H9 (cell line): ENCODE measurements at regions not wholly inside any gene's neighbourhood (a gene's known extent, or its start where the extent isn't known, plus 50 kb on each side); places are given as distances from the start of the nearest gene placed in this dataset.

Experiments used
- DNase-seq: peaks from one replicate; pipeline ENCODE4 v3.0.0-alpha.2; 2017
- H2AFZ ChIP-seq: one replicate; pipeline ENCODE4 v1.6.1; 2013; ENCODE audit warnings: mild to moderate bottlenecking, low read length, control low read depth, moderate library complexity
- H2AK5ac ChIP-seq: 2 replicates; pipeline ENCODE4 v1.6.1; 2013; ENCODE audit warnings: low read length, control low read depth, mixed read lengths; ENCODE audit not compliant: insufficient read length
- H2BK120ac ChIP-seq: one replicate; pipeline ENCODE4 v1.6.1; 2013; ENCODE audit warnings: low read depth, mild to moderate bottlenecking, low read length, control low read depth, inconsistent platforms; ENCODE audit not compliant: poor library complexity, severe bottlenecking
- H2BK12ac ChIP-seq: 2 replicates; pipeline ENCODE4 v1.6.1; 2013; ENCODE audit warnings: low read length, control low read depth, mixed read lengths, low read depth; ENCODE audit not compliant: insufficient read length
- H2BK15ac ChIP-seq: 2 replicates; pipeline ENCODE4 v1.6.1; 2013; ENCODE audit warnings: low read depth, low read length, control low read depth
- H2BK20ac ChIP-seq: one replicate; pipeline ENCODE4 v1.6.1; 2013; ENCODE audit warnings: low read depth, mild to moderate bottlenecking, low read length, control low read depth, inconsistent platforms; ENCODE audit not compliant: poor library complexity, severe bottlenecking
- H2BK5ac ChIP-seq: 2 replicates; pipeline ENCODE4 v1.6.1; 2013; ENCODE audit warnings: low read length, control low read depth, mixed read lengths; ENCODE audit not compliant: insufficient read length
- H3K14ac ChIP-seq: 2 replicates; pipeline ENCODE4 v1.6.1; 2013; ENCODE audit warnings: low read length, control low read depth; ENCODE audit not compliant: insufficient read depth
- H3K18ac ChIP-seq: 2 replicates; pipeline ENCODE4 v1.6.1; 2013; ENCODE audit warnings: low read depth, mild to moderate bottlenecking, mixed read lengths, low read length, control low read depth; ENCODE audit not compliant: insufficient read length
- H3K23ac ChIP-seq: 2 replicates; pipeline ENCODE4 v1.6.1; 2013; ENCODE audit warnings: low read length, control low read depth, mixed read lengths, low read depth; ENCODE audit not compliant: insufficient read length
- H3K23me2 ChIP-seq: 2 replicates; pipeline ENCODE4 v1.6.1; 2013; ENCODE audit warnings: low read depth, mild to moderate bottlenecking, mixed read lengths, low read length, control low read depth; ENCODE audit not compliant: insufficient read length, poor library complexity, severe bottlenecking
- H3K27ac ChIP-seq: 2 replicates; pipeline ENCODE4 v1.5.1; 2013; ENCODE audit warnings: low read length, control low read depth, mixed read lengths, low read depth; ENCODE audit not compliant: insufficient read length
- H3K27me3 ChIP-seq: 2 replicates; pipeline ENCODE4 v1.6.1; 2013; ENCODE audit warnings: low read length, control low read depth, inconsistent platforms; ENCODE audit not compliant: insufficient read depth
- H3K4ac ChIP-seq: 2 replicates; pipeline ENCODE4 v1.6.1; 2013; ENCODE audit warnings: low read depth, mild to moderate bottlenecking, control low read depth, inconsistent platforms, low read length, moderate library complexity
- H3K4me1 ChIP-seq: 2 replicates; pipeline ENCODE4 v1.6.1; 2013; ENCODE audit warnings: low read length, control low read depth, inconsistent platforms; ENCODE audit not compliant: insufficient read depth
- H3K4me2 ChIP-seq: 2 replicates; pipeline ENCODE4 v1.6.1; 2013; ENCODE audit warnings: low read length, control low read depth, mixed read lengths; ENCODE audit not compliant: insufficient read length, insufficient read depth
- H3K56ac ChIP-seq: 2 replicates; pipeline ENCODE4 v1.6.1; 2013; ENCODE audit warnings: low read depth, mild to moderate bottlenecking, mixed read lengths, low read length, control low read depth; ENCODE audit not compliant: insufficient read length
- H3K79me1 ChIP-seq: 2 replicates; pipeline ENCODE4 v1.6.1; 2013; ENCODE audit warnings: low read depth, mild to moderate bottlenecking, moderate library complexity, low read length, control low read depth, inconsistent platforms; ENCODE audit not compliant: insufficient read depth, poor library complexity, severe bottlenecking
- H3K79me2 ChIP-seq: 2 replicates; pipeline ENCODE4 v1.6.1; 2013; ENCODE audit warnings: low read length, control low read depth, inconsistent platforms; ENCODE audit not compliant: insufficient read depth
- H3K9ac ChIP-seq: 2 replicates; pipeline ENCODE4 v1.6.1; 2013; ENCODE audit warnings: low read length, control low read depth, mixed read lengths; ENCODE audit not compliant: insufficient read length; ENCODE audit errors: extremely low read depth
- H3K9me3 ChIP-seq: one replicate; pipeline ENCODE4 v1.6.1; 2013; ENCODE audit warnings: low read depth, low read length, inconsistent platforms; ENCODE audit not compliant: control insufficient read depth
- H3T11ph ChIP-seq: one replicate; pipeline ENCODE4 v1.6.1; 2013; ENCODE audit warnings: mild to moderate bottlenecking, low read length, control low read depth, inconsistent platforms
- H4K20me1 ChIP-seq: one replicate; pipeline ENCODE4 v1.6.1; 2013; ENCODE audit not compliant: control insufficient read depth, insufficient read length, insufficient read depth
- H4K5ac ChIP-seq: 2 replicates; pipeline ENCODE4 v1.6.1; 2013; ENCODE audit warnings: low read depth, mild to moderate bottlenecking, mixed read lengths, low read length, control low read depth; ENCODE audit not compliant: insufficient read length
- H4K8ac ChIP-seq: replicated peaks from 2 replicates; pipeline ENCODE4 v1.6.1; 2013; ENCODE audit warnings: low read length, control low read depth, mixed read lengths, low read depth; ENCODE audit not compliant: insufficient read length
- H4K91ac ChIP-seq: 2 replicates; pipeline ENCODE4 v1.6.1; 2013; ENCODE audit warnings: low read depth, mild to moderate bottlenecking, moderate library complexity, mixed read lengths, low read length, control low read depth; ENCODE audit not compliant: insufficient read length
- H3K27ac Mint-ChIP-seq, 3 experiments: 2 replicates in 2 of 3; 3 replicates in 1 of 3; pipeline ENCODE4 v1.8.0; 2020 to 2021; ENCODE audit warnings: mixed read lengths in 3 of 3, mild to moderate bottlenecking in 1 of 3, moderate library complexity in 1 of 3
- H3K27me3 Mint-ChIP-seq: 2 replicates; pipeline ENCODE4 v1.8.0; 2021; ENCODE audit warnings: low read depth, mild to moderate bottlenecking, moderate library complexity, mixed read lengths
- H3K36me3 Mint-ChIP-seq, 3 experiments: 2 replicates in 2 of 3; 3 replicates in 1 of 3; pipeline ENCODE4 v1.8.0; 2020 to 2021; ENCODE audit warnings: low read depth in 3 of 3, mixed read lengths in 3 of 3; ENCODE audit not compliant: insufficient read depth in 1 of 3
- H3K4me1 Mint-ChIP-seq, 2 experiments: 2 replicates each; pipeline ENCODE4 v1.8.0; 2020; ENCODE audit warnings: mixed read lengths in 2 of 2
- H3K4me3 Mint-ChIP-seq, 2 experiments: 2 replicates in 1 of 2; 3 replicates in 1 of 2; pipeline ENCODE4 v1.8.0; 2020 to 2021; ENCODE audit warnings: mild to moderate bottlenecking in 2 of 2, mixed read lengths in 2 of 2, moderate library complexity in 1 of 2
- H3K9me3 Mint-ChIP-seq, 2 experiments: 2 replicates in 1 of 2; 3 replicates in 1 of 2; pipeline ENCODE4 v1.8.0; 2020; ENCODE audit warnings: mild to moderate bottlenecking in 2 of 2, mixed read lengths in 2 of 2, moderate library complexity in 1 of 2
- WGBS: extraction: QIAGEN DNeasy Blood & Tissue Kit; methylation state at CpG from one replicate; pipeline ENCODE4 v1.1.7; 2013; ENCODE audit warnings: missing lambda C conversion rate, low lambda C conversion rate, mixed read lengths; ENCODE audit not compliant: insufficient read length; ENCODE audit errors: extremely low coverage; 5-methylcytosine and 5-hydroxymethylcytosine counted together
- TF ChIP-seq, protein P1 (sequence below): fragments of 200-600 bp; sonication (generic); conservative IDR thresholded peaks from 3 replicates; pipeline ENCODE4 v1.8.0; 2021; ENCODE audit warnings: antibody characterized with exemption, mild to moderate bottlenecking

DNA sequence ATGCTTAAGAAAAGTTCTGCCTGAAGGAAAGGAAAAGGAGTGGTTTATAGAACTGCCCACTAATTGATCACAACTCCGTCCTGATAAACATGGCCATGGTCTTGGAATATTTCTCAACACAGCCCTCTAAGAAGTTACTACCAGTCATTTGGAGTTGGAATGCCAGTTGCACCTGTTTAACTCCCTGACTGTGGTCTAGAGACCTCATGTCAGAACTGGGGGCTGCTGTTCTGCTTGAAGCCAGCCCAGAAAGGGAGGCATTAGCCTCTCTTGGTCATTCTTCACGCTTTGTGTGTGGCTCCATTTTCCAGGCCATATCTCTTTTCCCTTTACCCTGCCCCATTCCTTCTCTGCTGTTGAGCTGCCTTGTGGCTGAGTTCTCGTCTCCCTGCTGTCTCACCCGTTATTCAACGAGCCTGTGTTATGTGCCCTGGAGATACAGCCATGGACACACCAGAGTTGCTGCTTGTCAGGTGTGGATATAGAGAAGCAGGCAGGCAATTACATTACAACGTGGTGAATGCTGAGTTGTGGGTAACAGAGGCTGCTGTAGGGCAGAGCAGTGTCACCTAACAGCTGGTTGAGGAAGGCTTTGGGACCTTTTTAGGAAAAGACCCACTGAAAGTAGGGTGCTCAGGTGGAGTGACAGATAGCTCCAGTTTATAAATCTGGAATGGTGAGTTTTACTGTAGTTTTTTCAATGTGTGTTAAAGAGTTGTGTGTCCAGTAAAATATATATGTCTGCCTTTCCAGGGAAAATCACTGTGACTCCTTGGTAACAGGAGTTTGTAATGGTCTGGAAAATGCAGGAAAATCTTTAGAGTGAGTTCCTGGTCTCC is 137.0 kb upstream of the IPO9 start:
- H3K36me3 Mint-ChIP-seq, result no peaks in the 10 kb centered on the region
- Histone ChIP-seq H4K20me1 (no peaks in the 10 kb centered on the region), H3K4me2 (no peak overlapping the region), H3K4me1 (peaks cover 15% of the 10 kb centered on the region; the same call in 1 of the 2 replicates), H2BK5ac (no peak overlapping the region), H3K27ac (no peak overlapping the region), H3K14ac (no peak overlapping the region), H3K79me2 (no peaks in the 10 kb centered on the region), H3K18ac (no peak overlapping the region), H3K9ac (no peak overlapping the region), H2AFZ (no peak overlapping the region), H3K79me1 (no peaks in the 10 kb centered on the region), H3T11ph (no peak overlapping the region), H2AK5ac (no peak overlapping the region), H3K4ac (no peak overlapping the region), H4K91ac (no peak overlapping the region), H2BK120ac (no peak overlapping the region), H4K5ac (no peak overlapping the region), H3K23me2 (no peaks in the 10 kb centered on the region), H2BK20ac (no peak overlapping the region), H3K56ac (no peak overlapping the region), H3K27me3 (no peaks in the 10 kb centered on the region), H2BK12ac (no peak overlapping the region), H3K23ac (no peak overlapping the region), H3K9me3 (no peaks in the 10 kb centered on the region), H4K8ac (no peak overlapping the region), H2BK15ac (no peak overlapping the region)
- peaks cover 17 to 30% of the 10 kb centered on the region in 2 experiments for H3K4me1 Mint-ChIP-seq
- no peak for DNase-seq
- no CpG with 5 or more reads among the region's 6 CpGs for WGBS
- no peaks in the 10 kb centered on the region for H3K9me3 Mint-ChIP-seq
- peaks cover 3% of the 10 kb centered on the region for H3K27me3 Mint-ChIP-seq
- H3K27ac Mint-ChIP-seq, result no peak overlapping the region
- H3K4me3 Mint-ChIP-seq, result no peak overlapping the region
- TF ChIP-seq, protein P1, sequence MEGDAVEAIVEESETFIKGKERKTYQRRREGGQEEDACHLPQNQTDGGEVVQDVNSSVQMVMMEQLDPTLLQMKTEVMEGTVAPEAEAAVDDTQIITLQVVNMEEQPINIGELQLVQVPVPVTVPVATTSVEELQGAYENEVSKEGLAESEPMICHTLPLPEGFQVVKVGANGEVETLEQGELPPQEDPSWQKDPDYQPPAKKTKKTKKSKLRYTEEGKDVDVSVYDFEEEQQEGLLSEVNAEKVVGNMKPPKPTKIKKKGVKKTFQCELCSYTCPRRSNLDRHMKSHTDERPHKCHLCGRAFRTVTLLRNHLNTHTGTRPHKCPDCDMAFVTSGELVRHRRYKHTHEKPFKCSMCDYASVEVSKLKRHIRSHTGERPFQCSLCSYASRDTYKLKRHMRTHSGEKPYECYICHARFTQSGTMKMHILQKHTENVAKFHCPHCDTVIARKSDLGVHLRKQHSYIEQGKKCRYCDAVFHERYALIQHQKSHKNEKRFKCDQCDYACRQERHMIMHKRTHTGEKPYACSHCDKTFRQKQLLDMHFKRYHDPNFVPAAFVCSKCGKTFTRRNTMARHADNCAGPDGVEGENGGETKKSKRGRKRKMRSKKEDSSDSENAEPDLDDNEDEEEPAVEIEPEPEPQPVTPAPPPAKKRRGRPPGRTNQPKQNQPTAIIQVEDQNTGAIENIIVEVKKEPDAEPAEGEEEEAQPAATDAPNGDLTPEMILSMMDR, result no peak
